SK-N-MC (cell line): ENCODE measurements at regions not wholly inside any gene's neighbourhood (a gene's known extent, or its start where the extent isn't known, plus 50 kb on each side); places are given as distances from the start of the nearest gene placed in this dataset.

Source experiments
- EZH2 ChIP-seq: fragments of 200-600 bp; sonication (generic); IDR thresholded peaks from one replicate; pipeline ENCODE4 v1.6.1; 2017; ENCODE audit warnings: antibody characterized with exemption
- POLR2AphosphoS5 ChIP-seq: IDR thresholded peaks from 2 replicates; pipeline ENCODE4 v1.6.1; 2012; ENCODE audit warnings: mild to moderate bottlenecking, low read depth, low read length, borderline replicate concordance

DNA sequence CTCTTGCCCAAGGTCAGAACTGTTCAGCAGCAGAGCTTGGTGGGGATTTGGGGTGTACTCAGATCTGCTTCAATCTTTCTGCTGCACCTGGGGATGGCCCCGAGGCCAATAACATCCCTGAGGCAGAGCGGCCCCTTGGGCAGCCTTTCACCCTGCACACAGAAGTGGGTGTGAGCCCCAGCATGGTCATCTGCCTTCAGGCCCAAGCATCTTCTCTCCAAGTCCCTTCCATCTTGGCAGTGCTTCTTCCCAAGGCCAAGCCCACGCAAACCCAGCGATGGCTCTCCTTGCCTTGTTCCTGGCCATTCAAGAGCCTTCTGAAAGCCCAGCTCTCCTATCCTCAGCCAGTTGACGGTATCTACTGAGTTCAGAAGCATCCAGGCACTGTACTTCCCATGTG lies 172.9 kb downstream of the INHBB start:
- TF ChIP-seq EZH2 (no peak), POLR2AphosphoS5 (no peak)
